Right lobe of liver (tissue), 4 donors: ENCODE measurements at regions not wholly inside any gene's neighbourhood (a gene's known extent, or its start where the extent isn't known, plus 50 kb on each side); places are given as distances from the start of the nearest gene placed in this dataset.

Experiments used
- POLR2A ChIP-seq: fragments of 450-650 bp; IDR thresholded peaks from one replicate; pipeline ENCODE4 v1.6.1; 2017; ENCODE audit warnings: antibody characterized with exemption, mild to moderate bottlenecking
- TF ChIP-seq, protein P1 (sequence below), 4 donors: fragments of 200-600 bp in 3 of 4; fragments of 450-650 bp in 1 of 4; IDR thresholded peaks; one replicate each; pipeline versions ENCODE4 v1.5.1 to v1.8.0; 2016 to 2022; ENCODE audit warnings: antibody characterized with exemption in 4 of 4, mild to moderate bottlenecking in 2 of 4
- donor health status: DM: no; HTN: no; CAD: no.
- donor health status: DM: no; HTN: no; CAD: no.
- donor health status: DM: no; HTN: yes; CAD: no.

DNA sequence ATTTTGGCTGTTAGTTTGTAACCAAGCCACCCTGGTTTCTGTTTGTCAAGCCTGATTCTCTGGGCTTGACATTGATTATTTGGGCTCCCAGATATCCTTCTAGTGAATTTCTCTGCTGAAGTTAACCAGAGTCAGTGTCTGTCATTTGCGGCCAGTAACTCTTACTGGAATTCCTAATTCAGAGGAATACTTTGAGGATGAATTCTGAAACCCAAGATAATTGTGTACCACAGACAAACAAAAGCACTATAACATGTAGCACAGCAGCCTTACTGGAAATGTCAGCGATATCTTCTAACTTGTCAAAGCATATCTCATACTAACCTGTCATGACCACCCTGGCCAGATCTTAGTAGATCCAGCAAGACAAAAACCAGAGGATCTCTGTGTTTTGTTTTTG is 84.4 kb upstream of the HIF1A start:
- TF ChIP-seq, protein P1, sequence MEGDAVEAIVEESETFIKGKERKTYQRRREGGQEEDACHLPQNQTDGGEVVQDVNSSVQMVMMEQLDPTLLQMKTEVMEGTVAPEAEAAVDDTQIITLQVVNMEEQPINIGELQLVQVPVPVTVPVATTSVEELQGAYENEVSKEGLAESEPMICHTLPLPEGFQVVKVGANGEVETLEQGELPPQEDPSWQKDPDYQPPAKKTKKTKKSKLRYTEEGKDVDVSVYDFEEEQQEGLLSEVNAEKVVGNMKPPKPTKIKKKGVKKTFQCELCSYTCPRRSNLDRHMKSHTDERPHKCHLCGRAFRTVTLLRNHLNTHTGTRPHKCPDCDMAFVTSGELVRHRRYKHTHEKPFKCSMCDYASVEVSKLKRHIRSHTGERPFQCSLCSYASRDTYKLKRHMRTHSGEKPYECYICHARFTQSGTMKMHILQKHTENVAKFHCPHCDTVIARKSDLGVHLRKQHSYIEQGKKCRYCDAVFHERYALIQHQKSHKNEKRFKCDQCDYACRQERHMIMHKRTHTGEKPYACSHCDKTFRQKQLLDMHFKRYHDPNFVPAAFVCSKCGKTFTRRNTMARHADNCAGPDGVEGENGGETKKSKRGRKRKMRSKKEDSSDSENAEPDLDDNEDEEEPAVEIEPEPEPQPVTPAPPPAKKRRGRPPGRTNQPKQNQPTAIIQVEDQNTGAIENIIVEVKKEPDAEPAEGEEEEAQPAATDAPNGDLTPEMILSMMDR (IDR thresholded peaks at IDR 0.05), result no peak
- TF ChIP-seq POLR2A, result no peak
